Astrocyte (in vitro differentiated cells and primary cell): ENCODE measurements at regions not wholly inside any gene's neighbourhood (a gene's known extent, or its start where the extent isn't known, plus 50 kb on each side); places are given as distances from the start of the nearest gene placed in this dataset.

Source experiments
- EZH2 ChIP-seq: IDR thresholded peaks from 2 replicates; pipeline ENCODE4 v1.6.1; 2012; ENCODE audit warnings: mild to moderate bottlenecking, low read length, inconsistent platforms; ENCODE audit not compliant: insufficient read depth
- TF ChIP-seq, protein P1 (sequence below): IDR thresholded peaks from 2 replicates; pipeline ENCODE4 v1.5.1; 2011; ENCODE audit warnings: low read depth, mild to moderate bottlenecking, inconsistent platforms, low read length, moderate library complexity; ENCODE audit not compliant: insufficient read depth

DNA sequence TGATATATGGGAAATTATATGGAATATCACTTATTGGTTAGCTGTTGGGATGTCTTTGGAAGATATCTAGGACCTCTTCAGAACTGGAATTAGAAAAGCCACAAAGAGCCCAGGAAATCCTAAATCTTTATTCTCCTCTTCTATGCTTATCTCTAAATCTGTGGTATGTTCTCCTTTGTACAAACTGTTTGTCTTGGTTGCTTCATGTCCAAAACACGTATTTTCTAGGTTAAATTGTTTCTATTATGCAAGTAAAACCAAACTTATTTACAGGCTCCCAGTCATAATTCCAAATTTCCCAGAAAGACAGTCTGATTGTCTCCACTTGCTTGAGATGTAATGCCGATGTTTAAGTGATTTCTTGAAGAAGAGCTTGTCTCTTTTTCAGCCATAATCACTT, 650.9 kb downstream of the CDH11 start:
- TF ChIP-seq, protein P1, sequence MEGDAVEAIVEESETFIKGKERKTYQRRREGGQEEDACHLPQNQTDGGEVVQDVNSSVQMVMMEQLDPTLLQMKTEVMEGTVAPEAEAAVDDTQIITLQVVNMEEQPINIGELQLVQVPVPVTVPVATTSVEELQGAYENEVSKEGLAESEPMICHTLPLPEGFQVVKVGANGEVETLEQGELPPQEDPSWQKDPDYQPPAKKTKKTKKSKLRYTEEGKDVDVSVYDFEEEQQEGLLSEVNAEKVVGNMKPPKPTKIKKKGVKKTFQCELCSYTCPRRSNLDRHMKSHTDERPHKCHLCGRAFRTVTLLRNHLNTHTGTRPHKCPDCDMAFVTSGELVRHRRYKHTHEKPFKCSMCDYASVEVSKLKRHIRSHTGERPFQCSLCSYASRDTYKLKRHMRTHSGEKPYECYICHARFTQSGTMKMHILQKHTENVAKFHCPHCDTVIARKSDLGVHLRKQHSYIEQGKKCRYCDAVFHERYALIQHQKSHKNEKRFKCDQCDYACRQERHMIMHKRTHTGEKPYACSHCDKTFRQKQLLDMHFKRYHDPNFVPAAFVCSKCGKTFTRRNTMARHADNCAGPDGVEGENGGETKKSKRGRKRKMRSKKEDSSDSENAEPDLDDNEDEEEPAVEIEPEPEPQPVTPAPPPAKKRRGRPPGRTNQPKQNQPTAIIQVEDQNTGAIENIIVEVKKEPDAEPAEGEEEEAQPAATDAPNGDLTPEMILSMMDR = no peak
- no peak for TF ChIP-seq EZH2
